IMR-90 (cell line): ENCODE measurements at regions not wholly inside any gene's neighbourhood (a gene's known extent, or its start where the extent isn't known, plus 50 kb on each side); places are given as distances from the start of the nearest gene placed in this dataset.

Experiments
- ATAC-seq: fragments of 200-7000 bp; cut with Tn5 transposase; 2 replicates; pipeline ENCODE4 v1.9.1; 2020; ENCODE audit warnings: low read depth, mild to moderate bottlenecking, moderate library complexity
- BruUV-seq: library from RNA; stranded (reverse); fragments of 400-500 nt; replicated peaks from 2 replicates; lab custom pipeline; 2021; lab: Mats Ljungman, UMichigan
- CTCF ChIA-PET: fragments of 300-600 bp; formaldehyde crosslinking; extraction: SDS; loops from one replicate; lab custom pipeline; 2021; ENCODE audit warnings: antibody characterized with exemption; lab: Yijun Ruan, JAX
- POLR2A ChIA-PET: fragments of 300-600 bp; sonication (Branson Sonifier 250); formaldehyde crosslinking; loops from one replicate; lab custom pipeline; 2022; ENCODE audit warnings: antibody characterized with exemption; ENCODE audit not compliant: unreplicated experiment; lab: Charles Lee
- DNase-seq: peaks from one replicate; pipeline ENCODE4 v3.0.0; 2013
- H2AFZ ChIP-seq: replicated peaks from 2 replicates; pipeline ENCODE3; 2013; ENCODE audit warnings: low read length, mild to moderate bottlenecking; ENCODE audit not compliant: poor library complexity
- H2AK5ac ChIP-seq: 2 replicates; pipeline ENCODE4 v1.6.1; 2013; ENCODE audit warnings: low read depth, low read length, inconsistent platforms
- H2AK9ac ChIP-seq: replicated peaks from 2 replicates; pipeline ENCODE3; 2013; ENCODE audit warnings: mild to moderate bottlenecking, low read depth, low read length, moderate library complexity; ENCODE audit not compliant: poor library complexity
- H2BK120ac ChIP-seq: 2 replicates; pipeline ENCODE4 v1.6.1; 2013; ENCODE audit warnings: low read depth, low read length, inconsistent platforms
- H2BK15ac ChIP-seq: 3 replicates; pipeline ENCODE4 v1.6.1; 2013; ENCODE audit warnings: low read depth, low read length, inconsistent platforms
- H2BK20ac ChIP-seq: 2 replicates; pipeline ENCODE4 v1.6.1; 2013; ENCODE audit warnings: low read depth, mild to moderate bottlenecking, inconsistent platforms, low read length, moderate library complexity
- H2BK5ac ChIP-seq: 2 replicates; pipeline ENCODE4 v1.6.1; 2013; ENCODE audit warnings: mild to moderate bottlenecking, low read depth, low read length, inconsistent platforms; ENCODE audit not compliant: poor library complexity, severe bottlenecking
- H3K14ac ChIP-seq: replicated peaks from 2 replicates; pipeline ENCODE4 v1.6.1; 2013; ENCODE audit warnings: low read depth, low read length, inconsistent platforms
- H3K18ac ChIP-seq: 2 replicates; pipeline ENCODE4 v1.6.1; 2013; ENCODE audit warnings: low read depth, low read length, control low read depth
- H3K23ac ChIP-seq: 2 replicates; pipeline ENCODE4 v1.6.1; 2013; ENCODE audit warnings: low read depth, low read length, inconsistent platforms
- H3K27ac ChIP-seq: 2 replicates; pipeline ENCODE4 v1.5.1; 2013; ENCODE audit warnings: mild to moderate bottlenecking, control low read depth, low read length; ENCODE audit not compliant: insufficient read depth
- H3K27me3 ChIP-seq: 2 replicates; pipeline ENCODE4 v1.6.1; 2013; ENCODE audit warnings: low read length; ENCODE audit not compliant: control insufficient read depth, insufficient read depth
- H3K36me3 ChIP-seq: 2 replicates; pipeline ENCODE4 v1.6.1; 2013; ENCODE audit warnings: low read length, mixed read lengths; ENCODE audit not compliant: control insufficient read depth, insufficient read depth
- H3K4ac ChIP-seq: 2 replicates; pipeline ENCODE4 v1.6.1; 2013; ENCODE audit warnings: low read depth, low read length, inconsistent platforms
- H3K4me1 ChIP-seq: 2 replicates; pipeline ENCODE4 v1.6.1; 2013; ENCODE audit warnings: low read length, mixed read lengths; ENCODE audit not compliant: control insufficient read depth, insufficient read depth
- H3K4me2 ChIP-seq: 2 replicates; pipeline ENCODE4 v1.6.1; 2013; ENCODE audit warnings: low read depth, mild to moderate bottlenecking, control low read depth, low read length, moderate library complexity
- H3K4me3 ChIP-seq: 2 replicates; pipeline ENCODE4 v1.5.1; 2013; ENCODE audit warnings: low read depth, mild to moderate bottlenecking, control low read depth, low read length, moderate library complexity; ENCODE audit not compliant: insufficient read depth
- H3K56ac ChIP-seq: 2 replicates; pipeline ENCODE4 v1.6.1; 2013; ENCODE audit warnings: low read length, inconsistent platforms; ENCODE audit not compliant: insufficient read depth; ENCODE audit errors: extremely low read depth
- H3K79me1 ChIP-seq, 2 experiments: 2 replicates each; pipeline ENCODE4 v1.6.1; 2013; ENCODE audit warnings: low read length in 2 of 2, inconsistent platforms in 1 of 2, low read depth in 1 of 2
- H3K9ac ChIP-seq: 2 replicates; pipeline ENCODE4 v1.6.1; 2013; ENCODE audit warnings: low read depth, low read length, control low read depth
- H3K9me1 ChIP-seq: 2 replicates; pipeline ENCODE4 v1.6.1; 2013; ENCODE audit warnings: low read length, inconsistent platforms; ENCODE audit not compliant: insufficient read depth
- H3K9me3 ChIP-seq: 2 replicates; pipeline ENCODE4 v1.6.1; 2013; ENCODE audit warnings: low read length; ENCODE audit not compliant: control insufficient read depth, insufficient read depth
- H4K20me1 ChIP-seq: 2 replicates; pipeline ENCODE4 v1.6.1; 2013; ENCODE audit warnings: low read length, inconsistent platforms; ENCODE audit not compliant: insufficient read depth
- H4K5ac ChIP-seq: 2 replicates; pipeline ENCODE4 v1.6.1; 2013; ENCODE audit warnings: mild to moderate bottlenecking, low read depth, low read length, control low read depth
- H4K8ac ChIP-seq, 2 experiments: 2 replicates each; pipeline ENCODE4 v1.6.1; 2013; ENCODE audit warnings: low read depth in 2 of 2, low read length in 2 of 2, control low read depth in 1 of 2, inconsistent platforms in 1 of 2
- H4K91ac ChIP-seq: 2 replicates; pipeline ENCODE4 v1.6.1; 2013; ENCODE audit warnings: low read depth, low read length, inconsistent platforms; ENCODE audit not compliant: insufficient read depth
- FOS ChIP-seq: fragments of 150-350 bp; IDR thresholded peaks from 2 replicates; pipeline ENCODE4 v1.6.1; 2016; ENCODE audit warnings: low read depth, low read length
- MAZ ChIP-seq: IDR thresholded peaks from 2 replicates; pipeline ENCODE4 v1.6.1; 2012; ENCODE audit warnings: low read depth, mild to moderate bottlenecking, low read length, improper control_type of control experiment, moderate library complexity, borderline replicate concordance
- SMC3 ChIP-seq: fragments of 150-350 bp; IDR thresholded peaks from 2 replicates; pipeline ENCODE4 v1.6.1; 2016; ENCODE audit warnings: low read depth, mild to moderate bottlenecking, antibody characterized with exemption, low read length, moderate library complexity
- WGBS, 2 experiments: methylation state at CpG; one replicate each; pipeline versions ENCODE4 v1.1.5 to v1.1.7; 2013; ENCODE audit warnings: missing lambda C conversion rate in 2 of 2; ENCODE audit not compliant: insufficient read length in 1 of 2; ENCODE audit errors: extremely low coverage in 2 of 2; 5-methylcytosine and 5-hydroxymethylcytosine counted together
- dilution Hi-C: fragments of 300-500 bp; cut with HindIII; formaldehyde crosslinking; loops from one replicate; pipeline ENCODE4 v1.14.3; 2018; ENCODE audit warnings: low sequenced_read_pairs; ENCODE audit not compliant: unreplicated experiment
- in situ Hi-C: fragments of 300-500 bp; cut with MboI; formaldehyde crosslinking; loops from 3 replicates; pipeline ENCODE4 v1.14.3; 2019; ENCODE audit warnings: low sequenced_read_pairs, inconsistent platforms, mixed read lengths
- intact Hi-C: fragments of 100-400 bp; cut with micrococcal nuclease; formaldehyde crosslinking; loops from 2 replicates; pipeline ENCODE4 v1.10.0; 2022
- TF ChIP-seq, protein P1 (sequence below): fragments of 150-350 bp; IDR thresholded peaks from 2 replicates; pipeline ENCODE4 v1.6.1; 2016; ENCODE audit warnings: low read depth, mild to moderate bottlenecking, low read length, moderate library complexity, borderline replicate concordance
- TF ChIP-seq, protein P2 (sequence below): fragments of 150-350 bp; IDR thresholded peaks from 2 replicates; pipeline ENCODE4 v1.6.1; 2017; ENCODE audit warnings: mild to moderate bottlenecking, antibody characterized with exemption, low read length, low read depth

DNA sequence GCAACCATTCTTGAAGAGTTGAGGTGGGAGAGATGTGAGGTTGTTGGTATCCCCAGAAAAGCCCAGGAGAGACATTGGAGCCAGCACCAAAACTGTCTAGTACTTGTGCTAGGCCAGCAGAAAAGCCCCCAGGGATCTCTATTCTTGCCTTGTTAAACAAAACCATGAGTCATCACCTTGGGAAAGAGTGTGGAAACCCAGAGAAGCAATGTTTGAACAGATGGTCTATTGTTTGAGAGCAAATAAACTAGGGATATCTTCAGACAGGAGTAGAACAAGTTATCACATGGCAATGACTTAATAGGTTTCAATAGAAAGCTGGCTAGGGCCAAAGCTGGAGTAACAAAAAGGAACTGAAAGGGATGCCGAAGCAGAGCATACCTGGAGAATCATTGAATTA lies 195.7 kb upstream of the CASK start:
- H3K23ac ChIP-seq = no peak overlapping the region
- H3K4me1 ChIP-seq = no peaks in the 10 kb centered on the region
- DNase-seq (peak; percentile 72), ATAC-seq (no peak)
- no peak overlapping the region for H3K4me3 ChIP-seq
- no peak overlapping the region for H3K14ac ChIP-seq
- no peak overlapping the region for H4K5ac ChIP-seq
- no peak overlapping the region for H3K4ac ChIP-seq
- ChIA-PET POLR2A (no interaction called here), CTCF (no interaction called here)
- in situ Hi-C loops (no loop called here), dilution Hi-C loops (no loop called here), intact Hi-C loops (no loop called here)
- H2BK20ac ChIP-seq = no peak overlapping the region
- no peak overlapping the region for H2BK5ac ChIP-seq
- no peak overlapping the region for H3K18ac ChIP-seq
- no peak overlapping the region for H3K4me2 ChIP-seq
- H4K8ac ChIP-seq = no peak overlapping the region
- no peaks in the 10 kb centered on the region for H3K36me3 ChIP-seq
- H3K56ac ChIP-seq = no peak overlapping the region
- H3K9me1 ChIP-seq = no peaks in the 10 kb centered on the region
- no TSS peak for BruUV-seq
- H2AK5ac ChIP-seq = no peak overlapping the region
- H4K91ac ChIP-seq = no peak overlapping the region
- H3K9me3 ChIP-seq = no peaks in the 10 kb centered on the region
- H2BK15ac ChIP-seq = no peak overlapping the region
- H2AFZ ChIP-seq = no peak overlapping the region
- H3K79me1 ChIP-seq = no peaks in the 10 kb centered on the region
- TF ChIP-seq FOS (peak; percentile 9; the same call in 1 of the 2 replicates), SMC3 (no peak), MAZ (no peak)
- TF ChIP-seq, protein P1, sequence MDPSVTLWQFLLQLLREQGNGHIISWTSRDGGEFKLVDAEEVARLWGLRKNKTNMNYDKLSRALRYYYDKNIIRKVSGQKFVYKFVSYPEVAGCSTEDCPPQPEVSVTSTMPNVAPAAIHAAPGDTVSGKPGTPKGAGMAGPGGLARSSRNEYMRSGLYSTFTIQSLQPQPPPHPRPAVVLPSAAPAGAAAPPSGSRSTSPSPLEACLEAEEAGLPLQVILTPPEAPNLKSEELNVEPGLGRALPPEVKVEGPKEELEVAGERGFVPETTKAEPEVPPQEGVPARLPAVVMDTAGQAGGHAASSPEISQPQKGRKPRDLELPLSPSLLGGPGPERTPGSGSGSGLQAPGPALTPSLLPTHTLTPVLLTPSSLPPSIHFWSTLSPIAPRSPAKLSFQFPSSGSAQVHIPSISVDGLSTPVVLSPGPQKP = no peak
- TF ChIP-seq, protein P2, sequence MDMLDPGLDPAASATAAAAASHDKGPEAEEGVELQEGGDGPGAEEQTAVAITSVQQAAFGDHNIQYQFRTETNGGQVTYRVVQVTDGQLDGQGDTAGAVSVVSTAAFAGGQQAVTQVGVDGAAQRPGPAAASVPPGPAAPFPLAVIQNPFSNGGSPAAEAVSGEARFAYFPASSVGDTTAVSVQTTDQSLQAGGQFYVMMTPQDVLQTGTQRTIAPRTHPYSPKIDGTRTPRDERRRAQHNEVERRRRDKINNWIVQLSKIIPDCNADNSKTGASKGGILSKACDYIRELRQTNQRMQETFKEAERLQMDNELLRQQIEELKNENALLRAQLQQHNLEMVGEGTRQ = no peak
- WGBS, 2 experiments = no CpG with 5 or more reads among the region's 1 CpG
- no peak overlapping the region for H3K9ac ChIP-seq
- H2AK9ac ChIP-seq = no peak overlapping the region
- no peaks in the 10 kb centered on the region for H4K20me1 ChIP-seq
- H2BK120ac ChIP-seq = no peak overlapping the region
- no peak overlapping the region for H3K27ac ChIP-seq
- H3K27me3 ChIP-seq = peaks cover 3% of the 10 kb centered on the region
